ENCODE measurements at regions not wholly inside any gene's neighbourhood (a gene's known extent, or its start where the extent isn't known, plus 50 kb on each side); places are given as distances from the start of the nearest gene placed in this dataset.

GRCh38 chr13:24097064-24097463, 63.5 kb upstream of the SPATA13 start:
- TF ChIP-seq CTCF (IDR thresholded peaks at IDR 0.05) (no peak), EP300 (IDR thresholded peaks at IDR 0.05) (no peak)
